ENCODE measurements at regions not wholly inside any gene's neighbourhood (a gene's known extent, or its start where the extent isn't known, plus 50 kb on each side); places are given as distances from the start of the nearest gene placed in this dataset.

- DNase-seq (ENCODE audit: low read depth) = no peak
Measured at GRCh38 chr13:111038887-111039286, 76.2 kb upstream of the ARHGEF7 start.

- no peak for DNase-seq (ENCODE audit: low read depth)
Measured at GRCh38 chr13:111037927-111038326, 77.2 kb upstream of the ARHGEF7 start.

GRCh38 chr13:111036665-111037064 lies 78.4 kb upstream of the ARHGEF7 start:
- no peak for DNase-seq (ENCODE audit: low read depth)

- DNase-seq (ENCODE audit: low read depth) = no peak
Measured at GRCh38 chr13:111035861-111036260, 79.2 kb upstream of the ARHGEF7 start.

GRCh38 chr13:111034811-111035210 lies 80.3 kb upstream of the ARHGEF7 start:
- DNase-seq (ENCODE audit: low read depth) = no peak

- DNase-seq (ENCODE audit: low read depth) = no peak
Measured at GRCh38 chr13:111033172-111034130, 81.7 kb upstream of the ARHGEF7 start.

GRCh38 chr13:111031531-111031961 lies 83.6 kb upstream of the ARHGEF7 start:
- no peak for DNase-seq (ENCODE audit: low read depth)

GRCh38 chr13:111029957-111030609 lies 85.0 kb upstream of the ARHGEF7 start:
- no peak for DNase-seq (ENCODE audit: low read depth)

- no peak for DNase-seq (ENCODE audit: low read depth)
Measured at GRCh38 chr13:111027458-111028439, 87.4 kb upstream of the ARHGEF7 start.

- no peak for DNase-seq (ENCODE audit: low read depth)
Measured at GRCh38 chr13:111025310-111025709, 89.8 kb upstream of the ARHGEF7 start.

- DNase-seq (ENCODE audit: low read depth) = no peak
Measured at GRCh38 chr13:111022886-111023285, 92.2 kb upstream of the ARHGEF7 start.

GRCh38 chr13:111022241-111022640 lies 92.9 kb upstream of the ARHGEF7 start:
- no peak for DNase-seq (ENCODE audit: low read depth)

- no peak for DNase-seq (ENCODE audit: low read depth)
Measured at GRCh38 chr13:111021270-111021669, 93.8 kb upstream of the ARHGEF7 start.

GRCh38 chr13:111020546-111020945 lies 94.6 kb upstream of the ARHGEF7 start:
- DNase-seq (ENCODE audit: low read depth) = no peak

GRCh38 chr13:111020021-111020420 lies 95.1 kb upstream of the ARHGEF7 start:
- no peak for DNase-seq (ENCODE audit: low read depth)

- no peak for DNase-seq (ENCODE audit: low read depth)
Measured at GRCh38 chr13:111017755-111018459, 97.2 kb upstream of the ARHGEF7 start.

GRCh38 chr13:111013196-111013595 lies 98.3 kb upstream of the ANKRD10 start:
- no peak for DNase-seq (ENCODE audit: low read depth)

GRCh38 chr13:111011899-111012298 lies 97.0 kb upstream of the ANKRD10 start:
- no peak for DNase-seq (ENCODE audit: low read depth)

- DNase-seq (ENCODE audit: low read depth) = no peak
Measured at GRCh38 chr13:111008351-111008750, 93.5 kb upstream of the ANKRD10 start.

- DNase-seq (ENCODE audit: low read depth) = no peak
Measured at GRCh38 chr13:111007209-111007608, 92.3 kb upstream of the ANKRD10 start.

GRCh38 chr13:111006506-111007031 lies 91.7 kb upstream of the ANKRD10 start:
- DNase-seq (ENCODE audit: low read depth) = no peak

All from activated T-cell treated with anti-CD3 and anti-CD28 coated beads for 24 hours (primary cell).